WI38 (cell line): ENCODE measurements at regions not wholly inside any gene's neighbourhood (a gene's known extent, or its start where the extent isn't known, plus 50 kb on each side); places are given as distances from the start of the nearest gene placed in this dataset.

Experiments
- H3K4me3 ChIP-seq: 2 replicates; pipeline ENCODE4 v1.5.1; 2011; ENCODE audit warnings: low read depth, mild to moderate bottlenecking, control low read depth, low read length
- TF ChIP-seq, protein P1 (sequence below): IDR thresholded peaks from 2 replicates; pipeline ENCODE4 v1.5.1; 2012; ENCODE audit warnings: low read depth, mild to moderate bottlenecking, control low read depth, low read length

DNA sequence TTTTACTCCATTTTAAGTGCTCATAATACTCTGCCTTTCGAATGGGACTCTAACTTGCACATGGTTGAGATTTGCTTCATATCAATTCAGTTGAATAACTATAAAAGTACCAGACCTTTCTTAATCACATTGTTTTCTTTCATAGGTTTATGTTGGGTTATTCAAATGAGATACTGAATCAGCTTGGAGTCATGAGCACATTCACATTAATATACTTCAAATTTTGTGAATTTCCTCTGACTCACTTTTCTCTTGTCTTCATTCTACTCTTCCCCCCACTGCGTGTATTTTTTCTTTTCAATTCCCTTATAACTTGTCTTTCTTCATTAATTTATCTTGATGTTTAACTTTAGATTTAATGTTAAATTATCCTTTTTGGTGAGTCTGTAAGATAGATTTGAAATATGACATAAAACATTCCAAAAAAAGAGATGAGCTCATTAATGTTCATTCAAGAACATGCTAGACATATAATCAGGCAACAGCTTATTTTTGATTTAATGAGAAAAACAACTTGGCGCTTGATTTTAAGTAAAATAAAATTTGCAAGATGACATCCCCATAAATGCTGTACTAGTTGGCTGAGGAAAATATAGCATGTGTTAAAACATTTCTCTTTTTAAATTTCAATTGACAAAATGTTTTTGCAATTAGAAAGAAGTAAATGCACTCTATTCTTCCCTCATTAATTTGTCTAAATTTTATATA, 736.0 kb downstream of the CD109 start:
- TF ChIP-seq, protein P1, sequence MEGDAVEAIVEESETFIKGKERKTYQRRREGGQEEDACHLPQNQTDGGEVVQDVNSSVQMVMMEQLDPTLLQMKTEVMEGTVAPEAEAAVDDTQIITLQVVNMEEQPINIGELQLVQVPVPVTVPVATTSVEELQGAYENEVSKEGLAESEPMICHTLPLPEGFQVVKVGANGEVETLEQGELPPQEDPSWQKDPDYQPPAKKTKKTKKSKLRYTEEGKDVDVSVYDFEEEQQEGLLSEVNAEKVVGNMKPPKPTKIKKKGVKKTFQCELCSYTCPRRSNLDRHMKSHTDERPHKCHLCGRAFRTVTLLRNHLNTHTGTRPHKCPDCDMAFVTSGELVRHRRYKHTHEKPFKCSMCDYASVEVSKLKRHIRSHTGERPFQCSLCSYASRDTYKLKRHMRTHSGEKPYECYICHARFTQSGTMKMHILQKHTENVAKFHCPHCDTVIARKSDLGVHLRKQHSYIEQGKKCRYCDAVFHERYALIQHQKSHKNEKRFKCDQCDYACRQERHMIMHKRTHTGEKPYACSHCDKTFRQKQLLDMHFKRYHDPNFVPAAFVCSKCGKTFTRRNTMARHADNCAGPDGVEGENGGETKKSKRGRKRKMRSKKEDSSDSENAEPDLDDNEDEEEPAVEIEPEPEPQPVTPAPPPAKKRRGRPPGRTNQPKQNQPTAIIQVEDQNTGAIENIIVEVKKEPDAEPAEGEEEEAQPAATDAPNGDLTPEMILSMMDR: no peak
- no peak overlapping the region for H3K4me3 ChIP-seq

DNA sequence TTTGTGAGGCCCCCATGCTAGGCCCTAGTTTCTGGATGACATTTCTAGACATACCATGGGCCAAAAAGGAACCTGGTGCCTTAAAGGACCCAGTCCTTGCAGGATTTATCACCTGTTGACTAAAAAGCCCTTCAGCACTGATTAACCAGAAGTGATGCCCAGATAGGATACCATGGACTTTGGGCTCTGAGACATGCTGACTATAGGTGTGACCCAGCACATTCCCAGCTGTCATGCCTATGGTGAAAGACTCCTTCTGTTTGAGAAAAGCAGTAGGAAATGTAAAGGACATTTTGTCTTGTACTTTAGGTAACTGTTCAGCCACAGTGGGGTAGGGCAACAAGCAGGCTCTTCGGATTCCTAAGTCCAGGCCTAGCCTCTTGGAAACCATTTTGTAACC, 724.2 kb downstream of the CD109 start:
- TF ChIP-seq, protein P1: no peak
- H3K4me3 ChIP-seq: no peak overlapping the region

DNA sequence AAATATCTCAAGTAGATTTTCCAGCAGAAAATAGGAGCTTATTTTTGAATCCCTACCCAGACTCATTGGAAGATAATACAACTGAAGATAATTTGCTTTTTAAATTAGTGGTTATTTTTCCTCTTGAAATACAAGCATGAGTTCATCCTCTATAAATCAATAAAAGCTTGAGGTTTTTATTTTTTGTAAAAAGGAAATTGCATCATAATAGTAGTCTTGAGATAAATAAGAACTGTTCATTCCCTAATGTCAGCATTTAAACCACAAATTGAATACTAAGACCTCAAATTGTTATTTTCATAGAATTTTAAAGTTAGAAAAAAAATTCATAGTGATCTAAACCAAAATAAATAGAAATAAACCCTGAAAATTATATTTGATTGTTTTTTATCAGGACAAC, 719.1 kb downstream of the CD109 start:
- TF ChIP-seq, protein P1: no peak
- H3K4me3 ChIP-seq: no peak overlapping the region

DNA sequence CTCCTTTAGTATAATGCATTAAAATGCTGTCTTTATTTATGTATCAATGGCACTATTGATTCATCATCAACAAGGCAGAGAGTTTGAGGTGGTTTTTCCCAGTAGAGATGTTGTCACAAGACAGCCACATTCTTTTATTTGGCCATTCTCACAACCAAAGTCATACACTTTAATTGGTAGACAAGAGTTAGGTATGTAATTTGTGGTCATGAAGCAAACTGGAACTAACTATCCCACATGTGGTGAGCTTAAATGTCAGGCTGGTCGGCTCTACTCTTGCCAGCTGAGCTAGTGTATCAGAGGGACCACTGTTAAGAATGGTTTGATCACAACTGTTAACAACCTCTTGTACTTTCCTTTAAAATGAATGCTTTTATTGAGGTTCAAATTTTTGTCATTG, 714.6 kb downstream of the CD109 start:
- H3K4me3 ChIP-seq: no peak overlapping the region
- TF ChIP-seq, protein P1: no peak

DNA sequence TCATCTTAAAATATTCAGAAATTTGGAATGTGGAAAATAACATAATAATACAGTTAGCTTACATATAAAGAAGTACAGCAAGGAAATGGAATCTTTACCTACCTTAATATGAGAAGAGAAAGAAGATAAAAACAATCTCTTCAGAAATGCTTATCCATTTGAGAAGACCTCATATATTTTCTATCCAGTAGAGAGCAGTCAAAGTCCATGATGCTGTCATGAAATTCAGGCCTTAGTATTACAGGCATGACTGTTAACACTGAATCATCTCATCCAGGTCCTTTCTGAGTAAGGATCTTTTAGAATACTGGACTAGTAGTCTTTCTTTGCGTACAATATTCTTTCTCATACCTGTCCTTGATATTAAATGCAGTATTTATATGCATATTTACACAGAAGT, 713.4 kb downstream of the CD109 start:
- no peak overlapping the region for H3K4me3 ChIP-seq
- TF ChIP-seq, protein P1: peak; percentile 38; the same call in 1 of the 2 replicates

DNA sequence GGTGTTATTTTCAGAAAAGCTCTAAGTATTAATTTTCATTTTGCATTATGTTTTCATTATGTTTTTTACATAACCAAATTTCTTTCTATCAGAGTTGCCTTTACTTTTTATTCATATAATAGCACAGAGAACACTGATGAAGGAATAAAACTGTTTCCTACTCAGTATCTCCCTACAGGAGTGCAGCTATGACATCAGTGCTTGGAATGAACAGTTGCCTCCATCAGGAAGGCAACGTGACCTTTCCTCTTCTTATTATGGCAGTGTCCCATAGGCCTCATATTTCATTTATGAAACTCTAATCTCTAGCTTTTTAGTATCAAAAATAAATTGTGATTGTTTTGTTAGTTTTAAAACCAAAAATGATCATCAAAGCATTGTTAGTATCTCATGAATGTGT, 712.8 kb downstream of the CD109 start:
- TF ChIP-seq, protein P1: no peak
- H3K4me3 ChIP-seq: no peak overlapping the region

DNA sequence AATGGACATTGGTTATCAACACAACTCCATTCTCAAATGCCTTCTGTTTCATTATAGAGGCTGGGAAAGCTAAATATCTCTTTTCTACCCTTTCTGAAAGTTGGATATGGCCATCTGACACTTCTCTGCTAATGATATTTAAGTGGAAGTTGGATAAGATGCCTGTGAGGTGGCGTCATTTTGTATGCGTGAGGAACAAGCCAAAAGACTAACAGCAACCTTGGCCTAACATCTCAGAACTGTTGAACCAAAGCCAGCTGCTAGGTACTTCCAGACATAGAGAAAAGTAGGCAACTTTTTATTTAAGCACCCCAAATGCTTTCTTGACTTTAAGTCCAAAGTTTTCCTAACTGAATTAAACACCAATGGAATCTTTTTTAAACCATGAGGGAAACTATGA, 708.4 kb downstream of the CD109 start:
- TF ChIP-seq, protein P1: no peak
- H3K4me3 ChIP-seq: no peak overlapping the region
